Ectodermal cell (in vitro differentiated cells): ENCODE measurements at regions not wholly inside any gene's neighbourhood (a gene's known extent, or its start where the extent isn't known, plus 50 kb on each side); places are given as distances from the start of the nearest gene placed in this dataset.
"Not testable (repeated sequence)": the region's sequence is repeated elsewhere in the genome, so short reads cannot be mapped to it uniquely, and the experiment has no call there.

Source experiments
- H3K27ac ChIP-seq: 2 replicates; pipeline ENCODE4 v1.7.0; 2013; ENCODE audit warnings: mild to moderate bottlenecking, low read depth, low read length; ENCODE audit not compliant: insufficient read depth, poor library complexity, severe bottlenecking
- H3K27me3 ChIP-seq: 2 replicates; pipeline ENCODE4 v1.7.0; 2013; ENCODE audit warnings: mild to moderate bottlenecking, low read length; ENCODE audit not compliant: insufficient read depth, control insufficient read depth, poor library complexity, severe bottlenecking
- H3K36me3 ChIP-seq: one replicate; pipeline ENCODE4 v1.7.0; 2013; ENCODE audit warnings: low read length; ENCODE audit not compliant: control insufficient read depth, insufficient read depth
- H3K4me1 ChIP-seq: one replicate; pipeline ENCODE4 v1.7.0; 2013; ENCODE audit warnings: low read length; ENCODE audit not compliant: control insufficient read depth, insufficient read depth
- H3K4me3 ChIP-seq: 2 replicates; pipeline ENCODE4 v1.7.0; 2013; ENCODE audit warnings: low read depth, low read length, control low read depth; ENCODE audit not compliant: insufficient read depth
- H3K9me3 ChIP-seq: 2 replicates; pipeline ENCODE4 v1.7.0; 2013; ENCODE audit warnings: mild to moderate bottlenecking, low read length, moderate library complexity; ENCODE audit not compliant: control insufficient read depth
- WGBS, 2 experiments: methylation state at CpG; one replicate each; pipeline ENCODE4 v1.1.7; 2013; ENCODE audit warnings: missing lambda C conversion rate in 2 of 2; 5-methylcytosine and 5-hydroxymethylcytosine counted together

GRCh38 chr2:16346671-16347070, 319.0 kb downstream of the CYRIA start:
- Histone ChIP-seq H3K27ac (no peak overlapping the region), H3K36me3 (no peaks in the 10 kb centered on the region), H3K27me3 (no peaks in the 10 kb centered on the region), H3K9me3 (no peaks in the 10 kb centered on the region), H3K4me3 (no peak overlapping the region), H3K4me1 (no peaks in the 10 kb centered on the region)
- WGBS, 2 experiments, result 96 to 100% methylated on average over 2 to 3 of the region's 3 CpGs

DNA sequence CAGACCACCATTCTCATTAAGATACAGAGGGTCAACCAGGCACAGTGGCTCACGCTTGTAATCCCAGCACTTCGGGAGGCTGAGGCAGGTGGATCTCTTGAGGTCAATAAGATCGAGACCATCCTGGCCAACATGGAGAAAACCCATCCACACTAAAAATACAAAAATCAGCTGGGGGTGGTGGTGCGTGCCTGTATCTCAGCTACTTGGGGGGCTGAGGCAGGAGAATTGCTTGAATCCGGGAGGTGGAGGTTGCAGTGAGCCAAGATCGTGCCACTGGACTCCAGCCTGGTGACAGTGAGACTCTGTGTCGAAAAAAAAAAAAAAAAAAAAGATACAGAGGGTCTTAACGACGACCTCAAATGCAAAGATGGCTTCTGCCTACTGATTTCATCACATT, 320.4 kb downstream of the CYRIA start:
- H3K4me1 ChIP-seq, H3K27me3 ChIP-seq, H3K4me3 ChIP-seq, H3K27ac ChIP-seq, H3K36me3 ChIP-seq, H3K9me3 ChIP-seq: not testable (repeated sequence)
- 92% methylated on average over 9 of the region's 9 CpGs for WGBS, 2 experiments

DNA sequence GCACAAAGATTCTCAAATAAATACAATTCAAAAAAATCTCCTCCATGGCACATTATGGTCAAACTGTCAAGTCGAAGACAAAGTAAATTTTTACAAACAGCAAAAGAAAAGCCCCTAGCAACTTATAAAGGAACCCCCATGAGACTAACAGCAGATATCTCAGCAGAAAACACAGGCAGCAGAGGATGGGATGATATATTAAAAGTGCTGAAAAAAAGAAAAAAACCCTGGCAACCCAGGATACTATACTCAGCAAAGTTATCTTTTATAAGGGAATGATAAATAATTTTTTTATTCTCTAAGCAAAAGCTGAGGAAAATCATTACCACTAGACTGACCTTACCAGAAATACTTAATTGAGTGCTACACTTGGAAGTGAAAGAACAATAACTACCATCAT, 326.4 kb downstream of the CYRIA start:
- 86 to 91% methylated on average over 1 of the region's 1 CpG for WGBS, 2 experiments

GRCh38 chr2:16338026-16338425, 327.6 kb downstream of the CYRIA start:
- no peaks in the 10 kb centered on the region for H3K27me3 ChIP-seq
- peaks cover 5% of the 10 kb centered on the region for H3K4me1 ChIP-seq
- H3K4me3 ChIP-seq, result no peak overlapping the region
- no peaks in the 10 kb centered on the region for H3K36me3 ChIP-seq
- H3K27ac ChIP-seq, result no peak overlapping the region
- H3K9me3 ChIP-seq, result no peaks in the 10 kb centered on the region

More for the DNA sequence above, 326.4 kb downstream of the CYRIA start:
- no peaks in the 10 kb centered on the region for H3K27me3 ChIP-seq
- H3K36me3 ChIP-seq, result no peaks in the 10 kb centered on the region
- H3K27ac ChIP-seq, result no peak overlapping the region
- no peak overlapping the region for H3K4me3 ChIP-seq
- no peaks in the 10 kb centered on the region for H3K9me3 ChIP-seq
- H3K4me1 ChIP-seq, result peaks cover 5% of the 10 kb centered on the region

GRCh38 chr2:16336916-16337315, 328.7 kb downstream of the CYRIA start:
- H3K36me3 ChIP-seq, result no peaks in the 10 kb centered on the region
- H3K4me1 ChIP-seq, result peaks cover 6% of the 10 kb centered on the region
- no peak overlapping the region for H3K4me3 ChIP-seq
- no peaks in the 10 kb centered on the region for H3K27me3 ChIP-seq
- H3K27ac ChIP-seq, result no peak overlapping the region
- 93 to 94% methylated on average over 5 to 7 of the region's 7 CpGs for WGBS, 2 experiments
- no peaks in the 10 kb centered on the region for H3K9me3 ChIP-seq

DNA sequence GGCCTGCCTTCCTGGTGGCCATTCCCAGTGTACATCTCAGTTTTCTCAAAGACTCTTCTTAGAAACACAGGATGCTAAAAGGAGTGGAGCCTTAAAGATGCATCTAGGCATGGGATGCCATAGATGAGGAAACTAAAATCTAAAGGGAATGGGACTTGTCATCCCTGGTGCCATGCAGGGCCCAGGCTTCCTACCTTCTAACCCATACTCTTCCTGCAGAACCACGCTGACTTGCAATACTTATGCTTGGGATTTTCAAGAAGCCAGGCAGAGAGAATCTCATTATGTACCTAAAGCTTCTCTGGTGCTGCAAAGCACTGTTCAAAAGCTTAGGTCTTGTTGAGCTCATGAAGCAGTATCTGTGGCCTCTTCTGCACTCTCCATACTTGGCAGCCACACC, 329.1 kb downstream of the CYRIA start:
- Histone ChIP-seq H3K27me3 (no peaks in the 10 kb centered on the region), H3K4me3 (no peak overlapping the region), H3K27ac (no peak overlapping the region), H3K9me3 (no peaks in the 10 kb centered on the region), H3K4me1 (peaks cover 10% of the 10 kb centered on the region), H3K36me3 (no peaks in the 10 kb centered on the region)
- 90 to 100% methylated on average over 1 of the region's 1 CpG for WGBS, 2 experiments

- 92 to 96% methylated on average over 3 of the region's 3 CpGs for WGBS, 2 experiments
These were observed 329.7 kb downstream of the CYRIA start for GRCh38 chr2:16335947-16336346.

GRCh38 chr2:16335604-16335930, 330.1 kb downstream of the CYRIA start:
- H3K9me3 ChIP-seq, result no peaks in the 10 kb centered on the region
- no peak overlapping the region for H3K4me3 ChIP-seq
- WGBS, 2 experiments, result 85 to 87% methylated on average over 1 of the region's 1 CpG
- H3K27ac ChIP-seq, result no peak overlapping the region
- H3K36me3 ChIP-seq, result no peaks in the 10 kb centered on the region
- H3K27me3 ChIP-seq, result no peaks in the 10 kb centered on the region
- peaks cover 19% of the 10 kb centered on the region for H3K4me1 ChIP-seq

More at GRCh38 chr2:16335947-16336346, 329.7 kb downstream of the CYRIA start:
- no peaks in the 10 kb centered on the region for H3K36me3 ChIP-seq
- H3K27ac ChIP-seq, result no peak overlapping the region
- no peaks in the 10 kb centered on the region for H3K27me3 ChIP-seq
- H3K9me3 ChIP-seq, result no peaks in the 10 kb centered on the region
- no peak overlapping the region for H3K4me3 ChIP-seq
- H3K4me1 ChIP-seq, result peaks cover 16% of the 10 kb centered on the region

DNA sequence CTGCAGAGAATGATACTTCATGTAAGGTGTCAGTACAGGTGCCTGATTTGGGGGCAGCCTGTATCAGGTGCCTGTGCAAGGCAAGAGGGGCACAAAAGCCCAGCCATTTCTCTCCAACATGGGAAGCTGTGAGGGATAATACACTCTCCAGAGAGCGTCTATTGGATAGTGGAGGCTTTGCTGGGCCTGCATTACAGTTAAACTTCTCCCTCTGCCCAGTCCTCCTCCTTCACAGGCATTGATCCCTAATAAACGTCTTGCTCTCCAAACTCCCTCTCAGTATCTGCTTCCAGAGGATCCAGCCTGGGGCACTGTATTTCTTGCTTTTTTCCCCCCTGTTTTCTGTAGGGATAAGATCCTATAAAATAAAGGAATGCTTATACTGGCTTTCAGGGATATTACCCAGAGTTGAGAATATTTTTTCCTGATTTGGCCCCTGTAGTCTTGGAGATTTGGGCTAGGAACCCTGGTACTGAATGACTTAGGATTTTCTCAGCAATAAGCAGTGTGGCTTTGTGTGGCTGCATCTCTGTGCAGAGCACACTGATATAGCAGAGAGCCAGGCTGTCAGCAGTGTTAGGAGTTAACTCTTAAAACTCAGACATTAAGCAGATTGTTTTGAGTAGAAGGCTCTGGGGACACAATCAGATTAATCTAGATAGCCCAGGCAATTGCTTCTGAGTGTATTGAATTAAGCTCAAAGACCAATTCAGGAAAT, 330.6 kb downstream of the CYRIA start:
- peaks cover 20% of the 10 kb centered on the region for H3K4me1 ChIP-seq

GRCh38 chr2:16334366-16334765, 331.3 kb downstream of the CYRIA start:
- 91% methylated on average over 1 of the region's 1 CpG for WGBS, 2 experiments
- Histone ChIP-seq H3K27me3 (no peaks in the 10 kb centered on the region), H3K4me1 (peaks cover 25% of the 10 kb centered on the region), H3K27ac (no peak overlapping the region), H3K36me3 (no peaks in the 10 kb centered on the region), H3K4me3 (no peak overlapping the region), H3K9me3 (no peaks in the 10 kb centered on the region)

More for the DNA sequence above, 330.6 kb downstream of the CYRIA start:
- Histone ChIP-seq H3K27me3 (no peaks in the 10 kb centered on the region), H3K9me3 (no peaks in the 10 kb centered on the region), H3K4me3 (no peak overlapping the region), H3K27ac (no peak overlapping the region), H3K36me3 (no peaks in the 10 kb centered on the region)
- WGBS, 2 experiments, result 48 to 53% methylated on average over 2 of the region's 2 CpGs

- Histone ChIP-seq H3K9me3 (no peaks in the 10 kb centered on the region), H3K27me3 (no peaks in the 10 kb centered on the region), H3K4me1 (peaks cover 27% of the 10 kb centered on the region), H3K4me3 (no peak overlapping the region), H3K27ac (no peak overlapping the region), H3K36me3 (no peaks in the 10 kb centered on the region)
- WGBS, 2 experiments, result 0 to 33% methylated on average over 1 to 2 of the region's 2 CpGs
These were observed 332.0 kb downstream of the CYRIA start for GRCh38 chr2:16333681-16334080.
